GM23338 (cell line): ENCODE measurements at regions not wholly inside any gene's neighbourhood (a gene's known extent, or its start where the extent isn't known, plus 50 kb on each side); places are given as distances from the start of the nearest gene placed in this dataset.

Source experiments
- CREB1 ChIP-seq: fragments of 250-450 bp; sonication (Bioruptor Pico); IDR thresholded peaks from 2 replicates; pipeline ENCODE4 v1.5.0; 2020; ENCODE audit warnings: low read depth, mild to moderate bottlenecking, moderate library complexity
- EZH2 ChIP-seq: fragments of 200-600 bp; sonication (generic); IDR thresholded peaks from one replicate; pipeline ENCODE4 v1.8.0; 2017; ENCODE audit warnings: antibody characterized with exemption, mild to moderate bottlenecking, low read depth; ENCODE audit not compliant: unreplicated experiment
- EZH2phosphoT487 ChIP-seq: fragments of 200-600 bp; sonication (generic); IDR thresholded peaks from one replicate; pipeline ENCODE4 v1.8.1; 2018; ENCODE audit warnings: antibody characterized with exemption; ENCODE audit not compliant: unreplicated experiment
- JUNB ChIP-seq: IDR thresholded peaks from one replicate; pipeline ENCODE4 v1.6.1; 2016; ENCODE audit warnings: antibody characterized with exemption; ENCODE audit not compliant: unreplicated experiment
- POLR2AphosphoS5 ChIP-seq: IDR thresholded peaks from 2 replicates; pipeline ENCODE4 v1.6.1; 2016; ENCODE audit warnings: antibody characterized with exemption, low read depth
- STAT1 ChIP-seq: IDR thresholded peaks from one replicate; pipeline ENCODE4 v1.6.1; 2016; ENCODE audit warnings: antibody characterized with exemption; ENCODE audit not compliant: unreplicated experiment
- ZNF331 ChIP-seq: fragments of 250-450 bp; sonication (Bioruptor Pico); IDR thresholded peaks from 2 replicates; pipeline ENCODE4 v1.5.0; 2020; ENCODE audit warnings: low read depth, mild to moderate bottlenecking, moderate library complexity
- TF ChIP-seq, protein P1 (sequence below): IDR thresholded peaks from one replicate; pipeline ENCODE4 v1.6.1; 2018; ENCODE audit warnings: antibody characterized with exemption; ENCODE audit not compliant: unreplicated experiment
- TF ChIP-seq, protein P2 (sequence below), 2 experiments: fragments of 200-600 bp in 1 of 2; sonication (generic) in 1 of 2; conservative IDR thresholded peaks; 2 replicates each; pipeline versions ENCODE4 v1.5.1 to v1.6.1; 2016 to 2017; ENCODE audit warnings: antibody characterized with exemption in 2 of 2, low read depth in 2 of 2, mild to moderate bottlenecking in 2 of 2, moderate library complexity in 1 of 2
- TF ChIP-seq, protein P3 (sequence below): IDR thresholded peaks from 2 replicates; pipeline ENCODE4 v1.6.1; 2016; ENCODE audit warnings: antibody characterized with exemption

DNA sequence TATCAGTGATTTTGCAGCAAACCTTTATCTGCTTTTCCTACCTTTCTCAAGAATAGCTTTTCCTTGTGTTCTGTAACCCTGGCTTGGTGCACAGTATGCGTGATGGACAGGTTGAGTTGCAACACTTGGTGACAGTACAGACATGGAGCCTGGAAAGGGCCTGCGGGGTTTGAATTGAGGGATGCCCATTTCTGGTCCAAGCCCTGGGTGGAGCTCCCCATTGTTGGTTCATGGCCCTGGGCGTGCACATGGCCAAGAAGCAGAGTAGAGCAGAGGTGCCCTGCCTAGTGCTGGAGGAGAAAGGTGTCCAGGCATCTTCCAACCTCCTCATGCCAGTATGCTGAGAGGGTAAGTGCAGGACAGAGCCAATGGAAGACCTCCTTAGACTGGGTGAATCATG, 106.6 kb upstream of the MKLN1 start:
- TF ChIP-seq, protein P1, sequence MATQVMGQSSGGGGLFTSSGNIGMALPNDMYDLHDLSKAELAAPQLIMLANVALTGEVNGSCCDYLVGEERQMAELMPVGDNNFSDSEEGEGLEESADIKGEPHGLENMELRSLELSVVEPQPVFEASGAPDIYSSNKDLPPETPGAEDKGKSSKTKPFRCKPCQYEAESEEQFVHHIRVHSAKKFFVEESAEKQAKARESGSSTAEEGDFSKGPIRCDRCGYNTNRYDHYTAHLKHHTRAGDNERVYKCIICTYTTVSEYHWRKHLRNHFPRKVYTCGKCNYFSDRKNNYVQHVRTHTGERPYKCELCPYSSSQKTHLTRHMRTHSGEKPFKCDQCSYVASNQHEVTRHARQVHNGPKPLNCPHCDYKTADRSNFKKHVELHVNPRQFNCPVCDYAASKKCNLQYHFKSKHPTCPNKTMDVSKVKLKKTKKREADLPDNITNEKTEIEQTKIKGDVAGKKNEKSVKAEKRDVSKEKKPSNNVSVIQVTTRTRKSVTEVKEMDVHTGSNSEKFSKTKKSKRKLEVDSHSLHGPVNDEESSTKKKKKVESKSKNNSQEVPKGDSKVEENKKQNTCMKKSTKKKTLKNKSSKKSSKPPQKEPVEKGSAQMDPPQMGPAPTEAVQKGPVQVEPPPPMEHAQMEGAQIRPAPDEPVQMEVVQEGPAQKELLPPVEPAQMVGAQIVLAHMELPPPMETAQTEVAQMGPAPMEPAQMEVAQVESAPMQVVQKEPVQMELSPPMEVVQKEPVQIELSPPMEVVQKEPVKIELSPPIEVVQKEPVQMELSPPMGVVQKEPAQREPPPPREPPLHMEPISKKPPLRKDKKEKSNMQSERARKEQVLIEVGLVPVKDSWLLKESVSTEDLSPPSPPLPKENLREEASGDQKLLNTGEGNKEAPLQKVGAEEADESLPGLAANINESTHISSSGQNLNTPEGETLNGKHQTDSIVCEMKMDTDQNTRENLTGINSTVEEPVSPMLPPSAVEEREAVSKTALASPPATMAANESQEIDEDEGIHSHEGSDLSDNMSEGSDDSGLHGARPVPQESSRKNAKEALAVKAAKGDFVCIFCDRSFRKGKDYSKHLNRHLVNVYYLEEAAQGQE, result no peak
- TF ChIP-seq, protein P2, sequence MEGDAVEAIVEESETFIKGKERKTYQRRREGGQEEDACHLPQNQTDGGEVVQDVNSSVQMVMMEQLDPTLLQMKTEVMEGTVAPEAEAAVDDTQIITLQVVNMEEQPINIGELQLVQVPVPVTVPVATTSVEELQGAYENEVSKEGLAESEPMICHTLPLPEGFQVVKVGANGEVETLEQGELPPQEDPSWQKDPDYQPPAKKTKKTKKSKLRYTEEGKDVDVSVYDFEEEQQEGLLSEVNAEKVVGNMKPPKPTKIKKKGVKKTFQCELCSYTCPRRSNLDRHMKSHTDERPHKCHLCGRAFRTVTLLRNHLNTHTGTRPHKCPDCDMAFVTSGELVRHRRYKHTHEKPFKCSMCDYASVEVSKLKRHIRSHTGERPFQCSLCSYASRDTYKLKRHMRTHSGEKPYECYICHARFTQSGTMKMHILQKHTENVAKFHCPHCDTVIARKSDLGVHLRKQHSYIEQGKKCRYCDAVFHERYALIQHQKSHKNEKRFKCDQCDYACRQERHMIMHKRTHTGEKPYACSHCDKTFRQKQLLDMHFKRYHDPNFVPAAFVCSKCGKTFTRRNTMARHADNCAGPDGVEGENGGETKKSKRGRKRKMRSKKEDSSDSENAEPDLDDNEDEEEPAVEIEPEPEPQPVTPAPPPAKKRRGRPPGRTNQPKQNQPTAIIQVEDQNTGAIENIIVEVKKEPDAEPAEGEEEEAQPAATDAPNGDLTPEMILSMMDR (conservative IDR thresholded peaks at IDR 0.05; ENCODE audit: low read depth in 2 of 2), result no peak
- no peak for TF ChIP-seq POLR2AphosphoS5
- no peak for TF ChIP-seq CREB1 (CRISPR knock-in tag)
- TF ChIP-seq EZH2, result no peak
- TF ChIP-seq JUNB, result no peak
- TF ChIP-seq, protein P3, sequence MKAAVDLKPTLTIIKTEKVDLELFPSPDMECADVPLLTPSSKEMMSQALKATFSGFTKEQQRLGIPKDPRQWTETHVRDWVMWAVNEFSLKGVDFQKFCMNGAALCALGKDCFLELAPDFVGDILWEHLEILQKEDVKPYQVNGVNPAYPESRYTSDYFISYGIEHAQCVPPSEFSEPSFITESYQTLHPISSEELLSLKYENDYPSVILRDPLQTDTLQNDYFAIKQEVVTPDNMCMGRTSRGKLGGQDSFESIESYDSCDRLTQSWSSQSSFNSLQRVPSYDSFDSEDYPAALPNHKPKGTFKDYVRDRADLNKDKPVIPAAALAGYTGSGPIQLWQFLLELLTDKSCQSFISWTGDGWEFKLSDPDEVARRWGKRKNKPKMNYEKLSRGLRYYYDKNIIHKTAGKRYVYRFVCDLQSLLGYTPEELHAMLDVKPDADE, result no peak
- TF ChIP-seq EZH2phosphoT487, result no peak
- no peak for TF ChIP-seq ZNF331 (CRISPR knock-in tag)
- no peak for TF ChIP-seq STAT1
